Keratinocyte (primary cell): ENCODE measurements at regions not wholly inside any gene's neighbourhood (a gene's known extent, or its start where the extent isn't known, plus 50 kb on each side); places are given as distances from the start of the nearest gene placed in this dataset.

Source experiments
- DNase-seq: peaks from one replicate; pipeline ENCODE4 v3.0.0-alpha.2; 2011; ENCODE audit warnings: low read depth, missing footprints, low spot score
- FAIRE-seq: peaks from 2 replicates; lab custom pipeline; 2011; peaks lifted over from hg19 to GRCh38; lab: Jason Lieb, UNC
- H2AFZ ChIP-seq: 2 replicates; pipeline ENCODE4 v1.6.0; 2012; ENCODE audit warnings: low read length, control low read depth, inconsistent platforms; ENCODE audit not compliant: control insufficient read depth
- H3K27ac ChIP-seq: 2 replicates; pipeline ENCODE4 v1.5.1; 2011; ENCODE audit warnings: low read length; ENCODE audit not compliant: control insufficient read depth, insufficient read depth
- H3K27me3 ChIP-seq: 3 replicates; pipeline ENCODE4 v1.6.0; 2011; ENCODE audit warnings: low read length; ENCODE audit not compliant: control insufficient read depth, insufficient read depth; ENCODE audit errors: extremely low read depth
- H3K36me3 ChIP-seq, 2 experiments: 2 replicates in 1 of 2; 3 replicates in 1 of 2; pipeline ENCODE4 v1.5.1; 2011; ENCODE audit warnings: low read length in 2 of 2, mild to moderate bottlenecking in 1 of 2; ENCODE audit not compliant: control insufficient read depth in 2 of 2, insufficient read depth in 2 of 2; ENCODE audit errors: extremely low read depth in 1 of 2
- H3K4me1 ChIP-seq: 3 replicates; pipeline ENCODE4 v1.5.1; 2011; ENCODE audit warnings: low read length; ENCODE audit not compliant: control insufficient read depth, insufficient read depth; ENCODE audit errors: extremely low read depth
- H3K4me2 ChIP-seq: 3 replicates; pipeline ENCODE4 v1.6.0; 2011; ENCODE audit warnings: low read depth, low read length; ENCODE audit not compliant: control insufficient read depth, insufficient read depth; ENCODE audit errors: extremely low read depth
- H3K4me3 ChIP-seq, 3 experiments: fragments of 200-600 bp in 1 of 3; sonication (generic) in 1 of 3; 2 replicates in 2 of 3; 3 replicates in 1 of 3; pipeline ENCODE4 v1.5.1; 2011 to 2016; ENCODE audit warnings: low read length in 3 of 3, mild to moderate bottlenecking in 3 of 3, control low read depth in 2 of 3, inconsistent platforms in 1 of 3, low read depth in 1 of 3, mixed read lengths in 1 of 3, mixed run types in 1 of 3, moderate library complexity in 1 of 3; ENCODE audit not compliant: control insufficient read depth in 2 of 3, insufficient read depth in 2 of 3; ENCODE audit errors: extremely low read depth in 1 of 3
- H3K79me2 ChIP-seq: 2 replicates; pipeline ENCODE4 v1.6.0; 2012; ENCODE audit warnings: low read length; ENCODE audit not compliant: control insufficient read depth, insufficient read depth
- H3K9ac ChIP-seq: 3 replicates; pipeline ENCODE4 v1.6.0; 2011; ENCODE audit warnings: low read length; ENCODE audit not compliant: control insufficient read depth, insufficient read depth; ENCODE audit errors: extremely low read depth
- H3K9me1 ChIP-seq: 3 replicates; pipeline ENCODE4 v1.6.0; 2011; ENCODE audit warnings: low read length; ENCODE audit not compliant: control insufficient read depth, insufficient read depth; ENCODE audit errors: extremely low read depth
- H3K9me3 ChIP-seq: 2 replicates; pipeline ENCODE4 v1.5.1; 2012; ENCODE audit warnings: low read depth, low read length; ENCODE audit not compliant: control insufficient read depth
- H4K20me1 ChIP-seq: 3 replicates; pipeline ENCODE4 v1.6.0; 2011; ENCODE audit warnings: low read length; ENCODE audit not compliant: control insufficient read depth, insufficient read depth; ENCODE audit errors: extremely low read depth
- CTCF ChIP-seq, 3 experiments: IDR thresholded peaks in 1 of 3; conservative IDR thresholded peaks in 1 of 3; optimal IDR thresholded peaks in 1 of 3; 2 replicates in 2 of 3; 3 replicates in 1 of 3; pipeline versions ENCODE3 to v1.5.1; 2011; ENCODE audit warnings: low read length in 3 of 3, mild to moderate bottlenecking in 3 of 3, moderate library complexity in 2 of 3, control low read depth in 1 of 3, inconsistent platforms in 1 of 3; ENCODE audit not compliant: insufficient read depth in 2 of 3; ENCODE audit errors: extremely low read depth in 1 of 3
- EZH2 ChIP-seq: IDR thresholded peaks from one replicate; pipeline ENCODE4 v1.6.1; 2012; ENCODE audit warnings: inconsistent platforms, mild to moderate bottlenecking, low read length, moderate library complexity
- dilution Hi-C: fragments of 300-500 bp; cut with MboI; formaldehyde crosslinking; loops from one replicate; pipeline ENCODE4 v1.7.0; 2020; ENCODE audit warnings: low sequenced_read_pairs; ENCODE audit not compliant: extremely low pct_ligation_motif_present

DNA sequence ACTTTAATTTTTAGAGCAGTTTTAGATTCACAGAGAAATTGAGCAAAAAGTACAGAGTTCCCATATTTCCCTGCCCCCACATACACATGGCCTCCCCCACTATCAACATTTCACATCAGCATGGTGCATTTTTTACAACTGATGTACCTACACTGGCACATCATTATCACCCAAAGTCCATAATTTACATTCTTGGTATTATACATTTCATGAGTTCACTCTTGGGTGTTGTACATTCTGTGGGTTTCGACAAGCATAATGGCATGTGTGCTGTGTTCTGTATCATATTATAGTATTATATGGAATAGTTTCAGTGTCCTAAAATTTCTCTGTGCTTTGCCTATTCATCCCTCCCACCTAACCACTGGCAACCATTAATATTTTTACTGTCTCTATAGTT is 419.8 kb upstream of the THBS1 start:
- H3K9me1 ChIP-seq = no peaks in the 10 kb centered on the region
- no peak overlapping the region for H3K4me3 ChIP-seq
- no peak overlapping the region for H2AFZ ChIP-seq
- no peak overlapping the region for H3K9ac ChIP-seq
- no peaks in the 10 kb centered on the region for H3K79me2 ChIP-seq
- H4K20me1 ChIP-seq = no peaks in the 10 kb centered on the region
- DNase-seq (no peak), FAIRE-seq (no peak)
- no peaks in the 10 kb centered on the region for H3K27me3 ChIP-seq
- dilution Hi-C loops = no loop called here
- no peaks in the 10 kb centered on the region for H3K36me3 ChIP-seq
- TF ChIP-seq CTCF (optimal IDR thresholded peaks at IDR 0.05 in 1 of 3, IDR thresholded peaks at IDR 0.05 in 1 of 3, conservative IDR thresholded peaks at IDR 0.05 in 1 of 3; ENCODE audit: extremely low read depth in 1 of 3, insufficient read depth in 2 of 3, low read length in 3 of 3) (no peak), EZH2 (no peak)
- no peak overlapping the region for H3K27ac ChIP-seq
- H3K4me2 ChIP-seq = no peak overlapping the region
- H3K4me1 ChIP-seq = no peaks in the 10 kb centered on the region
- no peaks in the 10 kb centered on the region for H3K9me3 ChIP-seq

DNA sequence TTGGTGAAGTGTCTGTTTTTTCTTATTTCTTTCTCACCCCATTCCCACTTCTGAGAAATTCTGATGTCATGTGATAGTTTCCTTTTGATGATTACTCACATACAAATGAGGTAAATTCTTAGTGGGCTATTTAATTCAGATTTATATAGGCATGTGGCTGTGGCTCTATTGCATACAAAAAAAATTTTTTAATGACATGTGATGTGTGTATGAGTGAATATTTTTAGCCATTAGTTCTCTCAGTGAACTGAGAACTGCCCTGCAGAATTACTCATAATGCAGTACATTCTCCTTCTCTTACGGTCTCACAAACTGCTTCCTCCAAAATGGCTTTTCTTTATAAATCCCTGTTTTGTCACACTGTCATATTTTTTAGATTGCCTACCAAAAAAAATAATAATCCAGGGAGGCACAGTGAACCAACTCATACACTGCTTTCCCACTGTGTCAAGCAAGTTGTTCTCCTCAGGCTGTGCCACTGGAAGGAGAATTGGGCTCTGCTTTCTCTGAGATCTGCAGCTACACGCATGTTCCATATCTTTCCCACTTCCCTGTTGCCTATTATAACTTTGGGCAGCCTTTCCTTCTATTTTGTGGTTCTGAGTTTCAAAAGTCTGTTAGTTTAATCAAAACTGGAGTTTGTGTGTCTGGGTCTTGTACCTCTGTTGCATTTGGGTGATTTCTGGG is 415.7 kb upstream of the THBS1 start:
- dilution Hi-C loops = no loop called here
- Histone ChIP-seq H4K20me1 (no peaks in the 10 kb centered on the region), H3K27me3 (no peaks in the 10 kb centered on the region), H3K4me3 (no peak overlapping the region), H3K36me3 (no peaks in the 10 kb centered on the region), H3K4me1 (no peaks in the 10 kb centered on the region), H3K4me2 (no peak overlapping the region), H3K79me2 (no peaks in the 10 kb centered on the region), H2AFZ (no peak overlapping the region), H3K9ac (no peak overlapping the region), H3K27ac (no peak overlapping the region), H3K9me3 (no peaks in the 10 kb centered on the region), H3K9me1 (no peaks in the 10 kb centered on the region)
- DNase-seq = no peak
- TF ChIP-seq CTCF (optimal IDR thresholded peaks at IDR 0.05 in 1 of 3, IDR thresholded peaks at IDR 0.05 in 1 of 3, conservative IDR thresholded peaks at IDR 0.05 in 1 of 3; ENCODE audit: extremely low read depth in 1 of 3, insufficient read depth in 2 of 3, low read length in 3 of 3) = no peak
- no peak for TF ChIP-seq EZH2
- no peak for FAIRE-seq
